Left cardiac atrium (tissue), 4 donors: ENCODE measurements at regions not wholly inside any gene's neighbourhood (a gene's known extent, or its start where the extent isn't known, plus 50 kb on each side); places are given as distances from the start of the nearest gene placed in this dataset.

Experiments
- ATAC-seq, 2 donors: fragments of 200-7000 bp; cut with Tn5 transposase; one replicate each; pipeline ENCODE4 v1.9.1; 2020; ENCODE audit warnings: mild to moderate bottlenecking in 2 of 2, moderate library complexity in 2 of 2
- DNase-seq: peaks from one replicate; pipeline ENCODE4 v3.0.0-alpha.2; 2020
- intact Hi-C, 2 donors: fragments of 100-400 bp; cut with DNase I; formaldehyde crosslinking; loops; one replicate each; pipeline versions ENCODE4 v1.14.1 to v1.15.1; 2022 to 2023
- donor health status: DM: no; HTN: yes; CAD: no.
- donor health status: DM: no; HTN: yes; CAD: no; lungs with severe emphysema.
- donor health status: DM: yes; HTN: yes; CAD: no.
- donor health status: Dilated cardiomyopathy.

GRCh38 chr1:234538062-234538731 is 59.2 kb upstream of the TARBP1 start:
- intact Hi-C loops, result loop anchor here in 1 of 2 donors (5.0 to 10.0 kb wide), 3 partner anchors 44 to 187 kb away; no protein-coding TSS in a partner anchor
- no peak for ATAC-seq
- DNase-seq, result no peak

- intact Hi-C loops, result loop anchor here in 1 of 2 donors (5.0 to 10.0 kb wide), 3 partner anchors 45 to 188 kb away; no protein-coding TSS in a partner anchor
- no peak for DNase-seq
- no peak for ATAC-seq
Observed at GRCh38 chr1:234537236-234537635, 58.3 kb upstream of the TARBP1 start.

- DNase-seq (no peak), ATAC-seq (no peak)
- intact Hi-C loops, result loop anchor here in 1 of 2 donors (5.0 to 10.0 kb wide), 3 partner anchors 46 to 188 kb away; no protein-coding TSS in a partner anchor
Observed at GRCh38 chr1:234536741-234537140, 57.8 kb upstream of the TARBP1 start.

- intact Hi-C loops, result loop anchor here in 1 of 2 donors (5.0 to 10.0 kb wide), 3 partner anchors 46 to 189 kb away; no protein-coding TSS in a partner anchor
- DNase-seq, result peak; percentile 77
- peak; percentile 10 to 20 for ATAC-seq
Observed at GRCh38 chr1:234535763-234536515, 57.0 kb upstream of the TARBP1 start.

GRCh38 chr1:234535218-234535617 is 56.2 kb upstream of the TARBP1 start:
- no peak for ATAC-seq
- no peak for DNase-seq
- intact Hi-C loops, result loop anchor here in 1 of 2 donors (5.0 to 10.0 kb wide), 3 partner anchors 47 to 190 kb away; no protein-coding TSS in a partner anchor

- intact Hi-C loops, result loop anchor here (5.0 to 10.0 kb wide), 2 partner anchors 73 to 191 kb away; no protein-coding TSS in a partner anchor
- DNase-seq, result peak; percentile 96
- ATAC-seq, result peak; percentile 24 to 29
Observed at GRCh38 chr1:234533975-234534876, 55.2 kb upstream of the TARBP1 start.

- ATAC-seq (peak; percentile 36 to 72), DNase-seq (peak; percentile 57)
- intact Hi-C loops, result loop anchor here (5.0 to 10.0 kb wide), 2 partner anchors 74 to 192 kb away; no protein-coding TSS in a partner anchor
Observed at GRCh38 chr1:234533034-234533891, 54.3 kb upstream of the TARBP1 start.

- intact Hi-C loops, result loop anchor here (5.0 to 10.0 kb wide), 2 partner anchors 75 to 192 kb away; no protein-coding TSS in a partner anchor
- ATAC-seq (peak; percentile 51 to 66), DNase-seq (no peak)
Observed at GRCh38 chr1:234532503-234532922, 53.5 kb upstream of the TARBP1 start.

- intact Hi-C loops, result loop anchor here (5.0 to 10.0 kb wide), 2 partner anchors 76 to 194 kb away; no protein-coding TSS in a partner anchor
- DNase-seq (peak; percentile 79), ATAC-seq (peak; percentile 13 to 31)
Observed at GRCh38 chr1:234531151-234531635, 52.2 kb upstream of the TARBP1 start.

- ATAC-seq (no peak), DNase-seq (no peak)
- intact Hi-C loops, result loop anchor here (5.0 to 10.0 kb wide), 2 partner anchors 77 to 194 kb away; no protein-coding TSS in a partner anchor
Observed at GRCh38 chr1:234530672-234531071, 51.7 kb upstream of the TARBP1 start.

GRCh38 chr1:234529950-234530237 is 50.9 kb upstream of the TARBP1 start:
- intact Hi-C loops, result loop anchor here (5.0 to 10.0 kb wide), 2 partner anchors 77 to 195 kb away; no protein-coding TSS in a partner anchor
- ATAC-seq (no peak), DNase-seq (no peak)

GRCh38 chr1:234529095-234529949 is 50.3 kb upstream of the TARBP1 start:
- DNase-seq, result no peak
- no peak for ATAC-seq

More at GRCh38 chr1:234529095-234529949, 50.3 kb upstream of the TARBP1 start:
- intact Hi-C loops, result no loop called here
